Panc1 (cell line): ENCODE measurements at regions not wholly inside any gene's neighbourhood (a gene's known extent, or its start where the extent isn't known, plus 50 kb on each side); places are given as distances from the start of the nearest gene placed in this dataset.

Experiments
- ATAC-seq: fragments of 200-7000 bp; cut with Tn5 transposase; 2 replicates; pipeline ENCODE4 v1.9.1; 2020; ENCODE audit warnings: mild to moderate bottlenecking, moderate library complexity
- BruUV-seq: library from RNA; stranded (reverse); fragments of 400-500 nt; replicated peaks from 2 replicates; lab custom pipeline; 2021; lab: Mats Ljungman, UMichigan
- CTCF ChIA-PET: fragments of 300-600 bp; sonication (Branson Sonifier 250); formaldehyde crosslinking; loops from one replicate; lab custom pipeline; 2022; ENCODE audit warnings: antibody characterized with exemption; lab: Charles Lee
- POLR2A ChIA-PET: fragments of 300-600 bp; sonication (Branson Sonifier 250); formaldehyde crosslinking; loops from one replicate; lab custom pipeline; 2022; ENCODE audit warnings: antibody characterized with exemption; lab: Charles Lee
- DNase-seq: peaks from one replicate; pipeline ENCODE4 v3.0.0-alpha.2; 2010; ENCODE audit warnings: low read depth, low spot score
- H3K27ac ChIP-seq: 2 replicates; pipeline ENCODE4 v1.5.1; 2011; ENCODE audit warnings: mild to moderate bottlenecking, low read length, inconsistent platforms
- H3K27me3 ChIP-seq: fragments of 200-500 bp; sonication (Bioruptor generic); 2 replicates; pipeline ENCODE4 v1.6.0; 2014; ENCODE audit warnings: low read length, inconsistent platforms; ENCODE audit not compliant: control insufficient read depth, insufficient read depth
- H3K36me3 ChIP-seq: fragments of 200-500 bp; sonication (Bioruptor generic); 2 replicates; pipeline ENCODE4 v1.5.1; 2014; ENCODE audit warnings: inconsistent platforms, mild to moderate bottlenecking, low read length, moderate library complexity; ENCODE audit not compliant: control insufficient read depth, insufficient read depth
- H3K4me1 ChIP-seq: 2 replicates; pipeline ENCODE4 v1.5.1; 2011; ENCODE audit warnings: inconsistent platforms, mild to moderate bottlenecking, low read length, moderate library complexity; ENCODE audit not compliant: control insufficient read depth, insufficient read depth
- H3K4me3 ChIP-seq, 2 experiments: 2 replicates each; pipeline ENCODE4 v1.5.1; 2011 to 2012; ENCODE audit warnings: low read depth in 2 of 2, low read length in 2 of 2, mild to moderate bottlenecking in 2 of 2, inconsistent platforms in 1 of 2, moderate library complexity in 1 of 2
- H3K9me3 ChIP-seq: fragments of 200-500 bp; sonication (Bioruptor generic); 2 replicates; pipeline ENCODE4 v1.5.1; 2014; ENCODE audit warnings: low read depth, mild to moderate bottlenecking, inconsistent platforms, low read length, moderate library complexity; ENCODE audit not compliant: control insufficient read depth, insufficient read depth
- CTCF ChIP-seq: fragments of 450-650 bp; IDR thresholded peaks from 2 replicates; pipeline ENCODE4 v1.5.1; 2017; ENCODE audit warnings: mild to moderate bottlenecking
- POLR2AphosphoS5 ChIP-seq: IDR thresholded peaks from 2 replicates; pipeline ENCODE4 v1.6.1; 2012; ENCODE audit warnings: mild to moderate bottlenecking, low read depth, low read length, moderate library complexity
- REST ChIP-seq, 2 experiments: IDR thresholded peaks; 2 replicates each; pipeline ENCODE4 v1.6.1; 2011 to 2012; ENCODE audit warnings: low read depth in 2 of 2, control low read depth in 1 of 2, low read length in 1 of 2, mild to moderate bottlenecking in 1 of 2, moderate library complexity in 1 of 2; ENCODE audit not compliant: insufficient read depth in 1 of 2
- SIN3A ChIP-seq: IDR thresholded peaks from 2 replicates; pipeline ENCODE4 v1.6.1; 2012; ENCODE audit warnings: low read depth, mild to moderate bottlenecking, low read length, moderate library complexity, borderline replicate concordance; ENCODE audit not compliant: insufficient read depth
- TCF7L2 ChIP-seq: IDR thresholded peaks from 2 replicates; pipeline ENCODE4 v1.6.1; 2011; ENCODE audit warnings: mild to moderate bottlenecking, low read depth, low read length, inconsistent platforms
- in situ Hi-C: cut with HindIII; loops from 2 replicates; pipeline ENCODE4 v1.10.0; 2016; ENCODE audit warnings: low sequenced_read_pairs, low pct_unique_long_range_greater_than_20kb
- intact Hi-C: fragments of 100-400 bp; cut with micrococcal nuclease; formaldehyde crosslinking; loops from one replicate; pipeline ENCODE4 v1.10.0; 2022; ENCODE audit not compliant: unreplicated experiment

GRCh38 chr13:62087124-62087523 lies 671.5 kb upstream of the PCDH20 start:
- no peaks in the 10 kb centered on the region for H3K9me3 ChIP-seq
- BruUV-seq, result no TSS peak
- intact Hi-C loops (no loop called here), in situ Hi-C loops (no loop called here)
- no peak overlapping the region for H3K27ac ChIP-seq
- no peak overlapping the region for H3K4me3 ChIP-seq
- ChIA-PET CTCF (no interaction called here), POLR2A (no interaction called here)
- ATAC-seq (no peak), DNase-seq (no peak)
- no peak for TF ChIP-seq SIN3A
- no peaks in the 10 kb centered on the region for H3K36me3 ChIP-seq
- H3K4me1 ChIP-seq, result no peaks in the 10 kb centered on the region
- H3K27me3 ChIP-seq, result no peaks in the 10 kb centered on the region

GRCh38 chr13:62085337-62086229 lies 669.9 kb upstream of the PCDH20 start:
- H3K27me3 ChIP-seq, result no peaks in the 10 kb centered on the region
- H3K4me1 ChIP-seq, result no peaks in the 10 kb centered on the region
- ATAC-seq (no peak), DNase-seq (no peak)
- in situ Hi-C loops, result no loop called here
- intact Hi-C loops, result no loop called here
- H3K36me3 ChIP-seq, result no peaks in the 10 kb centered on the region
- BruUV-seq, result no TSS peak
- H3K9me3 ChIP-seq, result no peaks in the 10 kb centered on the region
- H3K27ac ChIP-seq, result no peak overlapping the region
- CTCF ChIA-PET, result no interaction called here
- POLR2A ChIA-PET, result no interaction called here
- no peak for TF ChIP-seq TCF7L2
- no peak overlapping the region for H3K4me3 ChIP-seq

GRCh38 chr13:62084728-62085127 lies 669.1 kb upstream of the PCDH20 start:
- H3K4me3 ChIP-seq, result no peak overlapping the region
- CTCF ChIA-PET, result no interaction called here
- H3K9me3 ChIP-seq, result no peaks in the 10 kb centered on the region
- no TSS peak for BruUV-seq
- TF ChIP-seq REST (IDR thresholded peaks at IDR 0.05; ENCODE audit: insufficient read depth in 1 of 2, low read depth in 2 of 2, low read length in 1 of 2), result no peak
- no peak for TF ChIP-seq SIN3A
- no peak for TF ChIP-seq POLR2AphosphoS5
- TF ChIP-seq TCF7L2, result no peak
- no peak for TF ChIP-seq CTCF
- no peak for DNase-seq
- in situ Hi-C loops (no loop called here), intact Hi-C loops (no loop called here)
- no peaks in the 10 kb centered on the region for H3K36me3 ChIP-seq
- POLR2A ChIA-PET, result no interaction called here
- no peak for ATAC-seq
- H3K4me1 ChIP-seq, result no peaks in the 10 kb centered on the region
- no peaks in the 10 kb centered on the region for H3K27me3 ChIP-seq
- H3K27ac ChIP-seq, result no peak overlapping the region
